C4-2B (cell line): ENCODE measurements at regions not wholly inside any gene's neighbourhood (a gene's known extent, or its start where the extent isn't known, plus 50 kb on each side); places are given as distances from the start of the nearest gene placed in this dataset.

Experiments used
- CTCF ChIP-seq: fragments of 450-650 bp; conservative IDR thresholded peaks from 2 replicates; pipeline ENCODE4 v1.5.1; 2017; ENCODE audit warnings: mild to moderate bottlenecking
- ZFX ChIP-seq: fragments of 450-650 bp; IDR thresholded peaks from 2 replicates; pipeline ENCODE4 v1.6.1; 2017

GRCh38 chr5:19189176-19189575 lies 798.8 kb downstream of the CDH18 start:
- TF ChIP-seq CTCF, result no peak
- no peak for TF ChIP-seq ZFX
